Neural progenitor cell (in vitro differentiated cells): ENCODE measurements at regions not wholly inside any gene's neighbourhood (a gene's known extent, or its start where the extent isn't known, plus 50 kb on each side); places are given as distances from the start of the nearest gene placed in this dataset.
A peak's percentile ranks its signal among the peaks of the same experiment; 100 is the strongest.

Experiments
- DNase-seq: peaks from one replicate; pipeline ENCODE4 v3.0.0-alpha.2; 2016; ENCODE audit warnings: low spot score
- H2AFZ ChIP-seq: fragments of 200-600 bp; sonication (generic); replicated peaks from 2 replicates; pipeline ENCODE4 v1.6.1; 2016; ENCODE audit warnings: antibody characterized with exemption
- H3F3A ChIP-seq: fragments of 200-600 bp; sonication (generic); 2 replicates; pipeline ENCODE4 v1.6.1; 2016; ENCODE audit warnings: antibody characterized with exemption, low read depth
- H3K27ac ChIP-seq: fragments of 200-600 bp; sonication (generic); 2 replicates; pipeline ENCODE4 v1.5.1; 2016; ENCODE audit warnings: mild to moderate bottlenecking
- H3K27me3 ChIP-seq: fragments of 200-600 bp; sonication (generic); 2 replicates; pipeline ENCODE4 v1.6.1; 2016; ENCODE audit warnings: mild to moderate bottlenecking, moderate library complexity
- H3K36me3 ChIP-seq: fragments of 200-600 bp; sonication (generic); 2 replicates; pipeline ENCODE4 v1.5.1; 2016
- H3K4me1 ChIP-seq: fragments of 200-600 bp; sonication (generic); 2 replicates; pipeline ENCODE4 v1.6.1; 2016; ENCODE audit warnings: mixed run types
- H3K4me2 ChIP-seq: fragments of 200-600 bp; sonication (generic); 2 replicates; pipeline ENCODE4 v1.6.1; 2016
- H3K4me3 ChIP-seq: fragments of 200-600 bp; sonication (generic); 2 replicates; pipeline ENCODE4 v1.5.1; 2016
- H3K79me2 ChIP-seq: fragments of 200-600 bp; sonication (generic); 2 replicates; pipeline ENCODE4 v1.6.1; 2016; ENCODE audit warnings: low read depth
- H3K9ac ChIP-seq: fragments of 200-600 bp; sonication (generic); 2 replicates; pipeline ENCODE4 v1.6.1; 2016
- H3K9me3 ChIP-seq: fragments of 200-600 bp; sonication (generic); 2 replicates; pipeline ENCODE4 v1.5.1; 2016; ENCODE audit warnings: low read depth
- H4K20me1 ChIP-seq: fragments of 200-600 bp; sonication (generic); 2 replicates; pipeline ENCODE4 v1.6.1; 2016; ENCODE audit warnings: low read depth
- H3K27ac Mint-ChIP-seq: 3 replicates; pipeline ENCODE4 v1.8.0; 2021; ENCODE audit warnings: mixed read lengths
- H3K27me3 Mint-ChIP-seq: 2 replicates; pipeline ENCODE4 v1.8.0; 2022; ENCODE audit warnings: low read depth, mild to moderate bottlenecking, inconsistent platforms, moderate library complexity, mixed read lengths; ENCODE audit not compliant: insufficient read depth
- H3K36me3 Mint-ChIP-seq: 3 replicates; pipeline ENCODE4 v1.8.0; 2021; ENCODE audit warnings: mixed read lengths
- H3K4me1 Mint-ChIP-seq: 3 replicates; pipeline ENCODE4 v1.8.0; 2021; ENCODE audit warnings: mixed read lengths
- H3K4me3 Mint-ChIP-seq: 3 replicates; pipeline ENCODE4 v1.8.0; 2021; ENCODE audit warnings: mild to moderate bottlenecking, moderate library complexity, mixed read lengths
- H3K9me3 Mint-ChIP-seq: 3 replicates; pipeline ENCODE4 v1.8.0; 2020; ENCODE audit warnings: mixed read lengths
- EZH2 ChIP-seq: fragments of 200-600 bp; sonication (generic); IDR thresholded peaks from 2 replicates; pipeline ENCODE4 v1.6.1; 2017; ENCODE audit warnings: antibody characterized with exemption, mild to moderate bottlenecking, moderate library complexity
- EZH2phosphoT487 ChIP-seq: fragments of 200-600 bp; sonication (generic); IDR thresholded peaks from 2 replicates; pipeline ENCODE4 v1.6.1; 2017; ENCODE audit warnings: antibody characterized with exemption
- TF ChIP-seq, protein P1 (sequence below): fragments of 200-600 bp; sonication (generic); IDR thresholded peaks from 2 replicates; pipeline ENCODE4 v1.5.1; 2017; ENCODE audit warnings: antibody characterized with exemption, mild to moderate bottlenecking

DNA sequence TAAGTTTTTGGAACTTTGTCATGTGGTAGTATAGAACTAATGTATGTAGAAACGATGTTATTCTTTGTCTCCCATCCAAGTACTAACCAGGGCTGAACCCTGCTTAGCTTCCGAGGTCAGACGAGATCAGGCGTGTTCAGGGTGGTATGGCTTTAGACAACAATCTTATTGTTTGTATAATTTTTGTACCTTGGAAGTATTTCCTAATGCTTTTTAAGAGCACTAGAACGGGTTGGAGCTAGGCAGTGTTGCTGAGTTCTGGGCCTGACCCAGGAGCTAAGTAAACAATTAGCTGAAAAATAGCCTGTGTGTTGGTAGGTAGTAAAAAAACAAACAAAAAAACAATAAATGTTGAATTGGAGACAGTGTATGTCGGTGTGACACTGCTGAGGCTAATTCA lies 244.3 kb downstream of the EMP1 start:
- peaks cover 2% of the 10 kb centered on the region for H3K9me3 Mint-ChIP-seq
- no peak overlapping the region for H3K4me2 ChIP-seq
- H3K9ac ChIP-seq, result no peak overlapping the region
- no peaks in the 10 kb centered on the region for H3K36me3 ChIP-seq
- H3K36me3 Mint-ChIP-seq, result no peaks in the 10 kb centered on the region
- TF ChIP-seq EZH2phosphoT487, result no peak
- TF ChIP-seq, protein P1, sequence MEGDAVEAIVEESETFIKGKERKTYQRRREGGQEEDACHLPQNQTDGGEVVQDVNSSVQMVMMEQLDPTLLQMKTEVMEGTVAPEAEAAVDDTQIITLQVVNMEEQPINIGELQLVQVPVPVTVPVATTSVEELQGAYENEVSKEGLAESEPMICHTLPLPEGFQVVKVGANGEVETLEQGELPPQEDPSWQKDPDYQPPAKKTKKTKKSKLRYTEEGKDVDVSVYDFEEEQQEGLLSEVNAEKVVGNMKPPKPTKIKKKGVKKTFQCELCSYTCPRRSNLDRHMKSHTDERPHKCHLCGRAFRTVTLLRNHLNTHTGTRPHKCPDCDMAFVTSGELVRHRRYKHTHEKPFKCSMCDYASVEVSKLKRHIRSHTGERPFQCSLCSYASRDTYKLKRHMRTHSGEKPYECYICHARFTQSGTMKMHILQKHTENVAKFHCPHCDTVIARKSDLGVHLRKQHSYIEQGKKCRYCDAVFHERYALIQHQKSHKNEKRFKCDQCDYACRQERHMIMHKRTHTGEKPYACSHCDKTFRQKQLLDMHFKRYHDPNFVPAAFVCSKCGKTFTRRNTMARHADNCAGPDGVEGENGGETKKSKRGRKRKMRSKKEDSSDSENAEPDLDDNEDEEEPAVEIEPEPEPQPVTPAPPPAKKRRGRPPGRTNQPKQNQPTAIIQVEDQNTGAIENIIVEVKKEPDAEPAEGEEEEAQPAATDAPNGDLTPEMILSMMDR, result no peak
- TF ChIP-seq EZH2, result no peak
- no peaks in the 10 kb centered on the region for H3F3A ChIP-seq
- DNase-seq, result no peak
- peaks cover 17% of the 10 kb centered on the region for H3K4me1 Mint-ChIP-seq
- H3K27me3 ChIP-seq, result no peaks in the 10 kb centered on the region
- no peak overlapping the region for H3K4me3 ChIP-seq
- no peak overlapping the region for H3K27ac ChIP-seq
- peaks cover 2% of the 10 kb centered on the region for H3K27me3 Mint-ChIP-seq
- no peak overlapping the region for H3K27ac Mint-ChIP-seq
- no peaks in the 10 kb centered on the region for H3K79me2 ChIP-seq
- no peak overlapping the region for H2AFZ ChIP-seq
- H4K20me1 ChIP-seq, result no peaks in the 10 kb centered on the region
- H3K4me1 ChIP-seq, result peaks cover 6% of the 10 kb centered on the region
- no peaks in the 10 kb centered on the region for H3K9me3 ChIP-seq
- H3K4me3 Mint-ChIP-seq, result no peak overlapping the region

DNA sequence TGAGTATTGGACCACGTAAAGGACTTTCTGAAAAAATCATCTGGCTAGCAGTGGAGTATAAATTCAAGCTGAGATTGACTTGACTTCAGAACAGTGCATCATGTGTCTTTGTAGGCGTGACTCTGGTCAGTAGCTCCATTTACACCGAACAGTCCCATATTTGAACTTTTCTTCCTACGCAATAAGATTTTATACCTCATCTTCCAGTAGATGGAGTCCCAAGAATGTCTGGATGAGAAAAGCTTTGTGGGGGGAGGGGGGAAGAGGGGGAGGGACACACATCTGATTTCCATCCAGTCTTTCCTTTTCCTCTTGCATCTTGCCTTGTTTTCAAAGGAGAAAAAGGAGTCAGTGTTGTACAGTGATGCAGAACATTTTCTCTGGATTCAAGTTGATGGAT lies 241.0 kb downstream of the EMP1 start:
- TF ChIP-seq, protein P1, result no peak
- no peak for TF ChIP-seq EZH2
- Mint-ChIP-seq H3K9me3 (no peaks in the 10 kb centered on the region), H3K4me1 (peaks cover 24% of the 10 kb centered on the region), H3K27ac (no peak overlapping the region), H3K27me3 (peaks cover 4% of the 10 kb centered on the region), H3K36me3 (no peaks in the 10 kb centered on the region), H3K4me3 (no peak overlapping the region)
- Histone ChIP-seq H3K9ac (no peak overlapping the region), H2AFZ (no peak overlapping the region), H3K4me1 (peaks cover 12% of the 10 kb centered on the region), H3K4me3 (no peak overlapping the region), H4K20me1 (no peaks in the 10 kb centered on the region), H3K79me2 (no peaks in the 10 kb centered on the region), H3F3A (no peaks in the 10 kb centered on the region), H3K36me3 (no peaks in the 10 kb centered on the region), H3K27me3 (no peaks in the 10 kb centered on the region), H3K4me2 (no peak overlapping the region), H3K9me3 (no peaks in the 10 kb centered on the region), H3K27ac (no peak overlapping the region)
- DNase-seq, result no peak

DNA sequence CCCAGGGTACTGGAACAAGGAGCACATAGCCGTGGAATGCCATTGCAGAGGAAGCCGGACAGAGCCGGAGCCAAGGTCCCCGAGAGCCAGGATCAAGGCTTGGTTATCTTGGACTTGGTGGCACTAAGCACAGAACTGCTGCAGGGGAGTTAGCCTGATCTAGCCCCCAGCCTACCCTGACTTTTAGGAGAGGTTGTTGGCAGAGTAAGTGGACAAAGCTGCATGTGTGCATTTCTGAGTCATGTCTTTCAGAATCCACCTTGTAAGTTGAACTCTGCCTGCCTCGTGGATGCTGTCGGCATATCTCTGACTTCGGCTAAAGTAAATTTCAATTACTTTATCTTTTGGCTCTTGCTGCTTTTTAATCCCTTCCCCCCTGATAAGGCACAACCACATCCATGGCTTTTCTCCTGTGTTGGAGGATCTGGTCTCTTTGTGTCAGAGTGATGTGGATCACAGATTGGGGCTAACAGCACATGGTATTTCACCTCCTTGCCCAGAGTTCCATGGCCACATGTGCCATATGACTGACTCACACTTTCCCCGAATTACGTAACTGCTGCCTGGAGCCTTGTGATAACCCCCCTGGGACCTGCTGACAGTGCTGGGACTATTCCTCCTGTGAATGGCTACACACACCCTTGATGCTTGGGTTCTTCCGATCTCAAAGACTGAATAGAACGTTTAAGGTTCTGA lies 240.3 kb downstream of the EMP1 start:
- H3K36me3 Mint-ChIP-seq, result no peaks in the 10 kb centered on the region
- peaks cover 4% of the 10 kb centered on the region for H3K27me3 Mint-ChIP-seq
- H3K9me3 Mint-ChIP-seq, result no peaks in the 10 kb centered on the region
- peaks cover 12% of the 10 kb centered on the region for H3K4me1 ChIP-seq
- no peak overlapping the region for H3K4me2 ChIP-seq
- no peaks in the 10 kb centered on the region for H3K79me2 ChIP-seq
- no peaks in the 10 kb centered on the region for H3K36me3 ChIP-seq
- peak overlapping the region; percentile 53 for H3K27ac Mint-ChIP-seq
- no peaks in the 10 kb centered on the region for H3K9me3 ChIP-seq
- H3K9ac ChIP-seq, result no peak overlapping the region
- H3K27ac ChIP-seq, result no peak overlapping the region
- no peak overlapping the region for H3K4me3 Mint-ChIP-seq
- H4K20me1 ChIP-seq, result no peaks in the 10 kb centered on the region
- peaks cover 24% of the 10 kb centered on the region for H3K4me1 Mint-ChIP-seq
- DNase-seq, result no peak
- TF ChIP-seq, protein P1, result no peak
- TF ChIP-seq EZH2phosphoT487 (no peak), EZH2 (no peak)
- no peak overlapping the region for H2AFZ ChIP-seq
- H3F3A ChIP-seq, result no peaks in the 10 kb centered on the region
- no peaks in the 10 kb centered on the region for H3K27me3 ChIP-seq
- no peak overlapping the region for H3K4me3 ChIP-seq
